Activated naive CD4-positive, alpha-beta T cell treated with anti-CD3 and anti-CD28 coated beads, Interleukin-2, amount 50 U/mL, for 16 hours (primary cell): ENCODE measurements at regions not wholly inside any gene's neighbourhood (a gene's known extent, or its start where the extent isn't known, plus 50 kb on each side); places are given as distances from the start of the nearest gene placed in this dataset.
"Not testable (repeated sequence)": the region's sequence is repeated elsewhere in the genome, so short reads cannot be mapped to it uniquely, and the experiment has no call there.

Source experiments
- DNase-seq: peaks from one replicate; pipeline ENCODE4 v3.0.0-alpha.2; 2020

GRCh38 chr9:90046317-90046861, 441.6 kb downstream of the GADD45G start:
- no peak for DNase-seq

- DNase-seq = no peak
These were observed 443.0 kb downstream of the GADD45G start for GRCh38 chr9:90047828-90048227.

GRCh38 chr9:90052366-90052765, 447.6 kb downstream of the GADD45G start:
- no peak for DNase-seq

- DNase-seq = no peak
These were observed 448.2 kb downstream of the GADD45G start for GRCh38 chr9:90053027-90053426.

GRCh38 chr9:90054810-90055209, 450.0 kb downstream of the GADD45G start:
- DNase-seq = no peak

GRCh38 chr9:90055226-90055625, 450.4 kb downstream of the GADD45G start:
- no peak for DNase-seq

GRCh38 chr9:90057361-90057760, 452.5 kb downstream of the GADD45G start:
- DNase-seq = no peak

- no peak for DNase-seq
These were observed 453.5 kb downstream of the GADD45G start for GRCh38 chr9:90058182-90058763.

GRCh38 chr9:90059436-90059835, 454.6 kb downstream of the GADD45G start:
- no peak for DNase-seq

- no peak for DNase-seq
These were observed 455.4 kb downstream of the GADD45G start for GRCh38 chr9:90060256-90060655.

GRCh38 chr9:90061187-90061586, 456.4 kb downstream of the GADD45G start:
- DNase-seq = no peak

- no peak for DNase-seq
These were observed 458.2 kb downstream of the GADD45G start for GRCh38 chr9:90062982-90063381.

- DNase-seq = no peak
These were observed 459.4 kb downstream of the GADD45G start for GRCh38 chr9:90064248-90064647.

GRCh38 chr9:90064971-90065370, 460.2 kb downstream of the GADD45G start:
- no peak for DNase-seq

- DNase-seq = no peak
These were observed 461.0 kb downstream of the GADD45G start for GRCh38 chr9:90065851-90066250.

GRCh38 chr9:90069085-90069484, 464.3 kb downstream of the GADD45G start:
- DNase-seq = no peak

GRCh38 chr9:90070056-90070455, 465.2 kb downstream of the GADD45G start:
- no peak for DNase-seq

- DNase-seq = no peak
These were observed 465.7 kb downstream of the GADD45G start for GRCh38 chr9:90070469-90070868.

GRCh38 chr9:90070931-90071660, 466.3 kb downstream of the GADD45G start:
- no peak for DNase-seq

- DNase-seq = no peak
These were observed 468.6 kb downstream of the GADD45G start for GRCh38 chr9:90073186-90073945.

- no peak for DNase-seq
These were observed 469.6 kb downstream of the GADD45G start for GRCh38 chr9:90074316-90074962.

GRCh38 chr9:90077598-90077997, 472.8 kb downstream of the GADD45G start:
- not testable (repeated sequence) for DNase-seq

GRCh38 chr9:90078988-90079421, 474.2 kb downstream of the GADD45G start:
- DNase-seq = no peak
